ENCODE measurements at regions not wholly inside any gene's neighbourhood (a gene's known extent, or its start where the extent isn't known, plus 50 kb on each side); places are given as distances from the start of the nearest gene placed in this dataset.
"Not testable (repeated sequence)": the region's sequence is repeated elsewhere in the genome, so short reads cannot be mapped to it uniquely, and the experiment has no call there.

GRCh38 chr5:72586788-72587530 is 79.7 kb upstream of the ZNF366 start:
- DNase-seq, result no peak

DNA sequence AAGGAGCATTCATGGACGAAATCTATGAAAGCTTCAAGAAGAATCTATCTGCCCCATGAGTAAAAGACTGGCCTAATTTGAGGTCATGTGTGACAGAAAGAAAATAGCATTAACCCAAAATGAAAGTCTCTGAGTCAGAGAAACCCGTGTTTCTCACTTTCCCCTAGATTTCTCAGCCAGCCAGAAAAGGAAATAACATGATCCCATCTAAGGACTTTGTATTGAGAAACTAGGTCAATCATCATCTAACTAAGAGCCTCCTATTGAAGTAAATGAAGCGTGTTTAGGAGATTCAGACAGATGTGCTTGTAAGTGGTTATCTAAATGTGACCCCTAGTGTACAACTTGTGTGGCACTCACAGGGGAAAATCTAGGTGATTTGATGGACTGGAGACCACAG is 77.3 kb upstream of the ZNF366 start:
- DNase-seq, result no peak

DNA sequence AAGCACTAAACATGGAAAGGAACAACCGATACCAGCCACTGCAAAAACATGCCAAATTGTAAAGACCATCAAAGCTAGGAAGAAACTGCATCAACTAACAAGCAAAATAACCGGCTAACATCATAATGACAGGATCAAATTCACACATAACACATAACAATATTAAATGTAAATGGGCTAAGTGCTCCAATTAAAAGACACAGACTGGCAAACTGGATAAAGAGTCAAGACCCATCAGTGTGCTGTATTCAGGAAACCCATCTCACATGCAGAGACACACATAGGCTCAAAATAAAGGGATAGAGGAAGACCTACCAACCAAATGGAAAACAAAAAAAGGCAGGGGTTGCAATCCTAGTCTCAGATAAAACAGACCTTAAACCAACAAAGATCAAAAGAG is 72.1 kb upstream of the ZNF366 start:
- DNase-seq, result not testable (repeated sequence)

- DNase-seq, result no peak
Observed at GRCh38 chr5:72572236-72572765, 65.1 kb upstream of the ZNF366 start.

DNA sequence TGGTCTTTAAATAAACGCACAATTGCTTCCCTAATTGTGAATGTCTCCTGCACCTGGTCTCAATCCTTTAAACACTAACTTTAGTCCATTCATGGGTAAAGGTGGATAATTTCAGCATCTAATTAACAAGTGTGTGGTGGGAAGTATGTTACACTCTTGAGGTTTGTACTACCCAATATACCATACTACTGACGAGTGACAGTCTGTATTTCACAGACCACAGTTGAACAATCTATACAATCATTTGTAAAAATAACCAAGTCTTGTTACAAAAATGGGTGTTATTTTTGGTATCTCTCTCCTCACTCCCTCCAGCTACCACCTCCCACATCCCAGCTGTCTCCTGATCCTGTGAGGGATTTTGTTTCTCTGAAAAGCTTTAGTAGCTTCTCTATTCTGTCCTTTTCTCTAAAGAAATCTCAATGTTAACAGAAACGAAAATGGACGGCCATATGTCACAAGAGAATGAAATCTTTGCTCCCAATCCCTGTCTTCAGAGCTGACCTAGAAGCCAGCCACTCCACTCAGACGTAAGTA is 62.3 kb upstream of the ZNF366 start:
- no peak for DNase-seq

GRCh38 chr5:72566746-72567145 is 59.5 kb upstream of the ZNF366 start:
- no peak for DNase-seq

GRCh38 chr5:72565513-72566289 is 58.5 kb upstream of the ZNF366 start:
- DNase-seq, result no peak

- no peak for DNase-seq
Observed at GRCh38 chr5:72562717-72563116, 55.5 kb upstream of the ZNF366 start.

- no peak for DNase-seq
Observed at GRCh38 chr5:72561148-72561972, 54.1 kb upstream of the ZNF366 start.

DNA sequence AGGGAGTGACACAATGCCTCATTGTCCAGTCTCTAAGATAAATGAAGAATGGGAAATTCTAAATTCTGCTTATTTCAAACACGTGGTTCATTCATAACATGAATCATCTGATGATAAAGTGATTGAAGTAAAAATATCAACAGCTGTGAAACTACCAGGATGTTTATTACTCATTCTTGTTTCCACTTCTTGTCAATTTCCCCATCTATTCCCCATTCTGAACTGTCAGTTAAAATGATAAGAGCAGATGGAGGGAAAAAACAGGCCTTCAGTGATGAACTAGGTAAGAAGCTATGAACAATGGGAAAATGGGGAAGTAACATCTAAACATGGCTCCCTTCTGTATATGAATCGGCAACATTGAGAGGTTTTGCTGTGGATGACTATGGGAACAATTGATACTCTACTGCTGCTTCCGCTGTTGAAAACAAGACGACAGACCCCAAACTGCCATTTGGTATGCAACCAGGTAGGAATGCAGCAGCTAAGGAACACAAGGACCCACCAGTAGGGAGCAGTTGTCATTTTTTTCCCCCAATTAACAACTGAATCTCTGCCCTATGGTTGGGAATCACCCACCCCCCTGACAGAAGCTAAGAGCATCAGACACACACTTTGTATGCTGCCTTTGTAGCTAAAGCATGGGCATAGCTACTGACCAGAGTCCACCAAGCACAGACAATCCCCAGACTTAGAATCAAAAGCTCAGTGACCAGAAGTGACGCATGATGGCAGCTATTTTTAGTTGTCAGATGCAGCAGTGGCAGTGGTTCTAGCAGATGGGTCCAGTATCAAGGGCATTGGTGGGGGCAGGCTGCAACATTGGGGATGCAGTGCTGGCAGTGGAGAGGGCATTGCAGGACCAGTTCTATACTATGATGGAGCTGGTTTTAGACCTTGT is 52.9 kb upstream of the ZNF366 start:
- no peak for DNase-seq

- no peak for DNase-seq
Observed at GRCh38 chr5:72558383-72558782, 51.2 kb upstream of the ZNF366 start.

- DNase-seq, result no peak
Observed at GRCh38 chr5:72558046-72558336, 50.8 kb upstream of the ZNF366 start.

GRCh38 chr5:72557167-72558045 is 50.2 kb upstream of the ZNF366 start:
- no peak for DNase-seq
